ENCODE measurements at regions not wholly inside any gene's neighbourhood (a gene's known extent, or its start where the extent isn't known, plus 50 kb on each side); places are given as distances from the start of the nearest gene placed in this dataset.

DNA sequence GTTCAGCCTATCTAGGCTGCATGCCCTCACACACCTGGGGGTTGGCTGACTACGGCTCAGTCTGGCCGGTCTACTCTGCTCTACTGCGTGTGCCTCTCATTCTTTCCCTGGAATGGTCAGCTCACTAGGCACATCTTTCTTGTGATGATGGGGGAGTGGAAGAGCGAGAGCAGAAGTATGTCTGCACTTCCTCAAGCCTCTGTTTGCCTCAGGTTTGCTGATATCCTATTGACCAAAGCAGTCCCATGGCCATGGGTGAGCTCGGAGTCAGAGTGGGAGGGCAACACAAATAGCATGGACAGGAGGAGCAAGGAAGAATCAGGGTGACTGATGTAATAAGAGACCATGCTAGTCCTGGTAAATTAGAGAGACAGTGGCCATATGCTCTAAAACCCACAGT is 167.9 kb upstream of the PRICKLE2 start:
- H3K27ac ChIP-seq (ENCODE audit: low read depth, low read length), result no peak overlapping the region
- no peaks in the 10 kb centered on the region for H3K27me3 ChIP-seq (ENCODE audit: control insufficient read depth, insufficient read depth, low read length)
- no peaks in the 10 kb centered on the region for H3K36me3 ChIP-seq (ENCODE audit: control insufficient read depth, insufficient read depth, low read length)

GRCh38 chr3:64392001-64392400 is 166.7 kb upstream of the PRICKLE2 start:
- no peaks in the 10 kb centered on the region for H3K9me3 ChIP-seq (ENCODE audit: control insufficient read depth, insufficient read depth, low read length)
- H3K27ac ChIP-seq (ENCODE audit: low read depth, low read length), result no peak overlapping the region
- H3K4me1 ChIP-seq (ENCODE audit: control insufficient read depth, insufficient read depth, low read length), result peaks cover 6% of the 10 kb centered on the region
- no peaks in the 10 kb centered on the region for H3K27me3 ChIP-seq (ENCODE audit: control insufficient read depth, insufficient read depth, low read length)
- no peaks in the 10 kb centered on the region for H3K36me3 ChIP-seq (ENCODE audit: control insufficient read depth, insufficient read depth, low read length)
- H3K4me3 ChIP-seq (ENCODE audit: low read depth, low read length), result no peak overlapping the region
- no peak overlapping the region for H3K9ac ChIP-seq (ENCODE audit: low read depth, low read length)

More for the DNA sequence above, 167.9 kb upstream of the PRICKLE2 start:
- Histone ChIP-seq H3K9ac (ENCODE audit: low read depth, low read length) (no peak overlapping the region), H3K9me3 (ENCODE audit: control insufficient read depth, insufficient read depth, low read length) (no peaks in the 10 kb centered on the region), H3K4me3 (ENCODE audit: low read depth, low read length) (no peak overlapping the region), H3K4me1 (ENCODE audit: control insufficient read depth, insufficient read depth, low read length) (peaks cover 16% of the 10 kb centered on the region)

DNA sequence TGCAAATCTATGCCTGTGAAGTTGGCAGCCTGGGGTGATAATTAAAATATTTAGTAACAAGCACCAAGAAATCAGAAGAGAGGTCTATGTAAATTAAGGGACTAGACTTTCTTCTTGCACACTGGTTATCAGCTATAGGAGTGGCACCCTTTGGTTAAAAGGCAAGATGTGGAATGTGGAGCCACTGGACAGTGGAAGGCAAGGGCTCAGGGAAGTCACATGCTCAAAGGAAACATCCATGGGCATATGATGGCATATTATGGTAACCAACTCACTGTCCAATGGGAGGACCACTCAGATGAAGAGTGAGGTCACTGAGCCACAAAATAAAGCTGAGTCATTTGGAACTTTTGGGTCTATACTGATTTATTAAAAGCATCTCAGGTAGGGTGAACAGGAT is 165.6 kb upstream of the PRICKLE2 start:
- Histone ChIP-seq H3K4me1 (ENCODE audit: control insufficient read depth, insufficient read depth, low read length) (no peaks in the 10 kb centered on the region), H3K36me3 (ENCODE audit: control insufficient read depth, insufficient read depth, low read length) (no peaks in the 10 kb centered on the region), H3K27ac (ENCODE audit: low read depth, low read length) (no peak overlapping the region), H3K9ac (ENCODE audit: low read depth, low read length) (no peak overlapping the region), H3K27me3 (ENCODE audit: control insufficient read depth, insufficient read depth, low read length) (no peaks in the 10 kb centered on the region), H3K4me3 (ENCODE audit: low read depth, low read length) (no peak overlapping the region), H3K9me3 (ENCODE audit: control insufficient read depth, insufficient read depth, low read length) (no peaks in the 10 kb centered on the region)

DNA sequence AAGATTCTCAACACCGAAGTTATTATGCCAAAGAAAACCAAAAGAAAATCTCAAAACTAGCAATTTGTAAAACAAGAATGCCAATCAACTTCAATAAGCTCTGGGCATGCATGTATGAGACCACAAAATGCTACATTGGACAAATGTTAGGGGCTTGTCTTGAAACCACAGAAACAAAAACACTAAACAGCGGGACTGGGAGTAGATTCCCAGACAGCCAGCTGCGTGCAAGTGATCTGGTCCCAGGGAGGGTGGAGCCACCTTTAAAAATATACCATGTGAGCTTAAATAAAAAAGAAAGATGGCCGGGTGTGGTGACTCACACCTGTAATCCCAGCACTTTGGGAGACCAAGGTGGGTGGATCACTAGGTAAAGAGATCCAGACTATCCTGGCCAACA is 163.6 kb upstream of the PRICKLE2 start:
- H3K9me3 ChIP-seq (ENCODE audit: control insufficient read depth, insufficient read depth, low read length), result no peaks in the 10 kb centered on the region
- H3K27me3 ChIP-seq (ENCODE audit: control insufficient read depth, insufficient read depth, low read length), result no peaks in the 10 kb centered on the region

GRCh38 chr3:64387688-64388087 is 162.4 kb upstream of the PRICKLE2 start:
- Histone ChIP-seq H3K36me3 (ENCODE audit: control insufficient read depth, insufficient read depth, low read length) (no peaks in the 10 kb centered on the region), H3K27ac (ENCODE audit: low read depth, low read length) (no peak overlapping the region), H3K9ac (ENCODE audit: low read depth, low read length) (no peak overlapping the region), H3K4me3 (ENCODE audit: low read depth, low read length) (no peak overlapping the region), H3K27me3 (ENCODE audit: control insufficient read depth, insufficient read depth, low read length) (no peaks in the 10 kb centered on the region), H3K9me3 (ENCODE audit: control insufficient read depth, insufficient read depth, low read length) (no peaks in the 10 kb centered on the region), H3K4me1 (ENCODE audit: control insufficient read depth, insufficient read depth, low read length) (0 out of 2 replicates have a peak, but pooled peaks cover 1% of the 10 kb centered on the region)

More for the DNA sequence above, 163.6 kb upstream of the PRICKLE2 start:
- no peaks in the 10 kb centered on the region for H3K36me3 ChIP-seq (ENCODE audit: control insufficient read depth, insufficient read depth, low read length)
- H3K27ac ChIP-seq (ENCODE audit: low read depth, low read length), result no peak overlapping the region
- no peaks in the 10 kb centered on the region for H3K4me1 ChIP-seq (ENCODE audit: control insufficient read depth, insufficient read depth, low read length)
- H3K4me3 ChIP-seq (ENCODE audit: low read depth, low read length), result no peak overlapping the region
- no peak overlapping the region for H3K9ac ChIP-seq (ENCODE audit: low read depth, low read length)

DNA sequence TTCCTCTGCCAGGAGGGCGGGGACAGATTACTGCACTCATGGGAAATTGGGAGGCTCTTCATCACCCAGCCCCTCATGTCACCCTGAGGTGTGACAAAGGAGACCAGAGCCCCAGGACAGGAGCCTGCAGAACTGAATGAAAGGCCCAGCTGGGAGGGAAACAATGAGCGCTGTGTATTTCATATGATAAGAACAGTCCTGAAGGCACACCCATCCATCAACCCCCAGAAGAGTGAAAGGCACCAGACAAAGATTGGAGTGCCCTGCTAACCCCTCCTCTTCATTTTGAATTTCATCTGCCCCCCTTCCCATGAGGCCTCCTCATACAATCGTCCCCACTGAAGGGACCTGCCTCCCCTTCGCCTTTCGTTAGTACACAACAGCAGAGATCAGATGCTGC is 160.0 kb upstream of the PRICKLE2 start:
- Histone ChIP-seq H3K9me3 (ENCODE audit: control insufficient read depth, insufficient read depth, low read length) (no peaks in the 10 kb centered on the region), H3K4me1 (ENCODE audit: control insufficient read depth, insufficient read depth, low read length) (0 out of 2 replicates have a peak, but pooled peaks cover 5% of the 10 kb centered on the region), H3K9ac (ENCODE audit: low read depth, low read length) (no peak overlapping the region), H3K27me3 (ENCODE audit: control insufficient read depth, insufficient read depth, low read length) (no peaks in the 10 kb centered on the region), H3K4me3 (ENCODE audit: low read depth, low read length) (no peak overlapping the region), H3K36me3 (ENCODE audit: control insufficient read depth, insufficient read depth, low read length) (no peaks in the 10 kb centered on the region), H3K27ac (ENCODE audit: low read depth, low read length) (no peak overlapping the region)

GRCh38 chr3:64384561-64384960 is 159.3 kb upstream of the PRICKLE2 start:
- Histone ChIP-seq H3K36me3 (ENCODE audit: control insufficient read depth, insufficient read depth, low read length) (no peaks in the 10 kb centered on the region), H3K27me3 (ENCODE audit: control insufficient read depth, insufficient read depth, low read length) (no peaks in the 10 kb centered on the region), H3K4me1 (ENCODE audit: control insufficient read depth, insufficient read depth, low read length) (0 out of 2 replicates have a peak, but pooled peaks cover 5% of the 10 kb centered on the region), H3K9me3 (ENCODE audit: control insufficient read depth, insufficient read depth, low read length) (no peaks in the 10 kb centered on the region), H3K9ac (ENCODE audit: low read depth, low read length) (no peak overlapping the region), H3K27ac (ENCODE audit: low read depth, low read length) (no peak overlapping the region), H3K4me3 (ENCODE audit: low read depth, low read length) (no peak overlapping the region)

- no peak overlapping the region for H3K27ac ChIP-seq (ENCODE audit: low read depth, low read length)
- H3K9ac ChIP-seq (ENCODE audit: low read depth, low read length), result no peak overlapping the region
- H3K36me3 ChIP-seq (ENCODE audit: control insufficient read depth, insufficient read depth, low read length), result no peaks in the 10 kb centered on the region
- H3K27me3 ChIP-seq (ENCODE audit: control insufficient read depth, insufficient read depth, low read length), result no peaks in the 10 kb centered on the region
- 0 out of 2 replicates have a peak, but pooled peaks cover 5% of the 10 kb centered on the region for H3K4me1 ChIP-seq (ENCODE audit: control insufficient read depth, insufficient read depth, low read length)
- H3K9me3 ChIP-seq (ENCODE audit: control insufficient read depth, insufficient read depth, low read length), result no peaks in the 10 kb centered on the region
- H3K4me3 ChIP-seq (ENCODE audit: low read depth, low read length), result no peak overlapping the region
Observed at GRCh38 chr3:64382153-64382552, 156.9 kb upstream of the PRICKLE2 start.

- Histone ChIP-seq H3K4me3 (ENCODE audit: low read depth, low read length) (no peak overlapping the region), H3K9ac (ENCODE audit: low read depth, low read length) (no peak overlapping the region), H3K27me3 (ENCODE audit: control insufficient read depth, insufficient read depth, low read length) (no peaks in the 10 kb centered on the region), H3K36me3 (ENCODE audit: control insufficient read depth, insufficient read depth, low read length) (no peaks in the 10 kb centered on the region), H3K9me3 (ENCODE audit: control insufficient read depth, insufficient read depth, low read length) (no peaks in the 10 kb centered on the region), H3K4me1 (ENCODE audit: control insufficient read depth, insufficient read depth, low read length) (0 out of 2 replicates have a peak, but pooled peaks cover 5% of the 10 kb centered on the region), H3K27ac (ENCODE audit: low read depth, low read length) (no peak overlapping the region)
Observed at GRCh38 chr3:64381367-64381766, 156.1 kb upstream of the PRICKLE2 start.

DNA sequence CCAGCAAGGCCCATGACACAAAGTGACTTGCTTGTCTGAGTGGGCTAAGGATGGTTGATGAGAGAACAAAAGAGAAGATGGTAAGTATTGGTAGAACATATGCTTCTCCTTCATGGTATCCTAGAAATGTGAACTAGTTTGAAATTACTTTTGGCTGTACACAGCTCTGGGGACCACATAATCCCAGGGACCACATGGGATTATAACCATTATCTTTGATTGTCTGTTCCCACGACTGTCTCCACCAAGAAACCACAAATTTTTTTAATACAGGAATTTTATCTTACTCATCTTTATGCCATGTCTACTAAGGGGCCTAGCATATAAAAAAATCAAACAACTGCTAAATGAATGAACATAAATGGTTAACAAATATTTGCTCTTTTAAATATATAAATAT is 155.3 kb upstream of the PRICKLE2 start:
- H3K4me1 ChIP-seq (ENCODE audit: control insufficient read depth, insufficient read depth, low read length), result 0 out of 2 replicates have a peak, but pooled peaks cover 5% of the 10 kb centered on the region
- H3K4me3 ChIP-seq (ENCODE audit: low read depth, low read length), result no peak overlapping the region
- no peaks in the 10 kb centered on the region for H3K36me3 ChIP-seq (ENCODE audit: control insufficient read depth, insufficient read depth, low read length)
- no peak overlapping the region for H3K9ac ChIP-seq (ENCODE audit: low read depth, low read length)
- no peak overlapping the region for H3K27ac ChIP-seq (ENCODE audit: low read depth, low read length)
- H3K9me3 ChIP-seq (ENCODE audit: control insufficient read depth, insufficient read depth, low read length), result peaks cover 3% of the 10 kb centered on the region; the same call in 1 of the 2 replicates
- H3K27me3 ChIP-seq (ENCODE audit: control insufficient read depth, insufficient read depth, low read length), result no peaks in the 10 kb centered on the region

DNA sequence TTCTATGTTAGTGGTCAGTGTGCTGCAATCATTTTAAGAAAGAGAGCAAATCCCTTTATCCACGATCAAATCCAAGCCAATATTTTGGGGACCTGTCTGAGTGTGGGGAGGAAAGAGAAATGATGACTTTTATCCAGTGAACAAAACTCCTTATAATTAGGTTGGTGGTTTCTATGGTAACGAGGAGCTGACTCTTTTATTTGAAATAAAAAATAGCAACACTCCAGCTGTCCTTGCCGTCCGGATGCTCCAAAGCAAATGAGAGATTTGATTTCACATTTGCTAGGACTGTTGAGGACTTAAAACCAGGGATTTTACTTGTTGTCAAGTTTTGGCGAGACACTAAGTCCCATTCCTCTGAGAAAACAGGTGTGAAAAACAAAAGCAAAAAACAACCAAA is 154.0 kb upstream of the PRICKLE2 start:
- Histone ChIP-seq H3K36me3 (ENCODE audit: control insufficient read depth, insufficient read depth, low read length) (no peaks in the 10 kb centered on the region), H3K27ac (ENCODE audit: low read depth, low read length) (no peak overlapping the region), H3K9ac (ENCODE audit: low read depth, low read length) (no peak overlapping the region), H3K9me3 (ENCODE audit: control insufficient read depth, insufficient read depth, low read length) (peaks cover 3% of the 10 kb centered on the region; the same call in 1 of the 2 replicates), H3K27me3 (ENCODE audit: control insufficient read depth, insufficient read depth, low read length) (no peaks in the 10 kb centered on the region), H3K4me1 (ENCODE audit: control insufficient read depth, insufficient read depth, low read length) (0 out of 2 replicates have a peak, but pooled peaks cover 5% of the 10 kb centered on the region), H3K4me3 (ENCODE audit: low read depth, low read length) (no peak overlapping the region)
